WTC11 (cell line): ENCODE measurements at regions not wholly inside any gene's neighbourhood (a gene's known extent, or its start where the extent isn't known, plus 50 kb on each side); places are given as distances from the start of the nearest gene placed in this dataset.

Experiments
- ATAC-seq: fragments of 200-7000 bp; cut with Tn5 transposase; 2 replicates; pipeline ENCODE4 v1.10.0; 2021; ENCODE audit warnings: mild to moderate bottlenecking, moderate library complexity
- CTCF ChIA-PET: fragments of 300-600 bp; sonication (Branson Sonifier 250); formaldehyde crosslinking; loops from one replicate; lab custom pipeline; 2021; ENCODE audit warnings: antibody characterized with exemption; lab: Charles Lee
- POLR2A ChIA-PET: fragments of 350-600 bp; sonication (Branson Sonifier 250); formaldehyde crosslinking; loops from one replicate; lab custom pipeline; 2021; ENCODE audit warnings: antibody characterized with exemption; lab: Charles Lee
- DNase-seq: peaks from one replicate; pipeline ENCODE4 v3.0.0; 2021; ENCODE audit warnings: low spot score
- H3K27ac Mint-ChIP-seq: 2 replicates; pipeline ENCODE4 v1.8.0; 2021; ENCODE audit warnings: mixed read lengths
- H3K27me3 Mint-ChIP-seq: 2 replicates; pipeline ENCODE4 v1.8.0; 2021; ENCODE audit warnings: low read depth, mild to moderate bottlenecking, moderate library complexity, mixed read lengths
- H3K36me3 Mint-ChIP-seq: 2 replicates; pipeline ENCODE4 v1.8.0; 2021; ENCODE audit warnings: mixed read lengths
- H3K4me1 Mint-ChIP-seq: 2 replicates; pipeline ENCODE4 v1.8.0; 2022; ENCODE audit warnings: mixed read lengths
- H3K4me3 Mint-ChIP-seq: 2 replicates; pipeline ENCODE4 v1.8.0; 2021; ENCODE audit warnings: mild to moderate bottlenecking, moderate library complexity, mixed read lengths
- H3K9me3 Mint-ChIP-seq: 2 replicates; pipeline ENCODE4 v1.8.0; 2021; ENCODE audit warnings: mixed read lengths
- AFF4 ChIP-seq: sonication (generic); formaldehyde crosslinking; IDR thresholded peaks from 2 replicates; pipeline ENCODE4 v1.8.1; 2023; ENCODE audit warnings: mild to moderate bottlenecking, missing genetic modification reagents, borderline replicate concordance
- CTCF ChIP-seq: fragments of 200-600 bp; IDR thresholded peaks from 2 replicates; pipeline ENCODE4 v1.8.0; 2022; ENCODE audit warnings: antibody characterized with exemption
- ELF4 ChIP-seq: sonication (generic); formaldehyde crosslinking; IDR thresholded peaks from 2 replicates; pipeline ENCODE4 v1.8.1; 2022; ENCODE audit warnings: low read depth, mild to moderate bottlenecking, moderate library complexity, missing genetic modification reagents
- ESRRA ChIP-seq: sonication (generic); formaldehyde crosslinking; IDR thresholded peaks from 2 replicates; pipeline ENCODE4 v1.8.1; 2022; ENCODE audit warnings: mild to moderate bottlenecking, missing genetic modification reagents, borderline replicate concordance
- GABPB1 ChIP-seq: sonication (generic); formaldehyde crosslinking; IDR thresholded peaks from 2 replicates; pipeline ENCODE4 v1.8.1; 2023; ENCODE audit warnings: mild to moderate bottlenecking, missing genetic modification reagents
- IRF2 ChIP-seq: sonication (generic); formaldehyde crosslinking; IDR thresholded peaks from 2 replicates; pipeline ENCODE4 v1.8.0; 2022; ENCODE audit warnings: low read depth, missing genetic modification reagents, borderline replicate concordance
- MAX ChIP-seq: sonication (generic); formaldehyde crosslinking; IDR thresholded peaks from 2 replicates; pipeline ENCODE4 v1.8.0; 2022; ENCODE audit warnings: mild to moderate bottlenecking, missing genetic modification reagents
- NFATC4 ChIP-seq: fragments of 250-450 bp; sonication (Bioruptor Pico); IDR thresholded peaks from 2 replicates; pipeline ENCODE4 v1.9.0; 2021; ENCODE audit warnings: mild to moderate bottlenecking
- NR3C1 ChIP-seq: sonication (generic); formaldehyde crosslinking; conservative IDR thresholded peaks from 2 replicates; pipeline ENCODE4 v1.8.1; 2023; ENCODE audit warnings: low read depth, mild to moderate bottlenecking, missing genetic modification reagents
- PREB ChIP-seq: sonication (generic); formaldehyde crosslinking; IDR thresholded peaks from 2 replicates; pipeline ENCODE4 v1.8.1; 2022; ENCODE audit warnings: mild to moderate bottlenecking, missing genetic modification reagents, moderate library complexity, borderline replicate concordance
- RELA ChIP-seq: sonication (generic); formaldehyde crosslinking; IDR thresholded peaks from 2 replicates; pipeline ENCODE4 v1.8.1; 2022; ENCODE audit warnings: missing genetic modification reagents, mild to moderate bottlenecking, borderline replicate concordance
- SMAD4 ChIP-seq: sonication (generic); formaldehyde crosslinking; IDR thresholded peaks from 2 replicates; pipeline ENCODE4 v1.8.0; 2022; ENCODE audit warnings: mild to moderate bottlenecking, missing genetic modification reagents
- SOX15 ChIP-seq: fragments of 250-450 bp; sonication (Bioruptor Pico); IDR thresholded peaks from 2 replicates; pipeline ENCODE4 v1.9.0; 2021; ENCODE audit warnings: mild to moderate bottlenecking
- SP1 ChIP-seq: sonication (generic); formaldehyde crosslinking; conservative IDR thresholded peaks from 2 replicates; pipeline ENCODE4 v1.8.1; 2022; ENCODE audit warnings: missing genetic modification reagents
- TCF7 ChIP-seq: sonication (generic); formaldehyde crosslinking; IDR thresholded peaks from 2 replicates; pipeline ENCODE4 v1.8.0; 2022; ENCODE audit warnings: mild to moderate bottlenecking, low read depth, missing genetic modification reagents, moderate library complexity
- TEAD1 ChIP-seq: sonication (generic); formaldehyde crosslinking; IDR thresholded peaks from 2 replicates; pipeline ENCODE4 v1.8.0; 2022; ENCODE audit warnings: mild to moderate bottlenecking, missing genetic modification reagents
- TEAD4 ChIP-seq: sonication (generic); formaldehyde crosslinking; IDR thresholded peaks from 2 replicates; pipeline ENCODE4 v1.8.0; 2022; ENCODE audit warnings: mild to moderate bottlenecking, missing genetic modification reagents
- USF1 ChIP-seq: sonication (generic); formaldehyde crosslinking; IDR thresholded peaks from 2 replicates; pipeline ENCODE4 v1.8.0; 2022; ENCODE audit warnings: mild to moderate bottlenecking, missing genetic modification reagents
- ZNF396 ChIP-seq: fragments of 250-450 bp; sonication (Bioruptor Pico); IDR thresholded peaks from 2 replicates; pipeline ENCODE4 v1.8.0; 2021; ENCODE audit warnings: mild to moderate bottlenecking, moderate library complexity, borderline replicate concordance

GRCh38 chr5:60497706-60498500 lies 202.1 kb downstream of the DEPDC1B start:
- H3K4me3 Mint-ChIP-seq: no peak overlapping the region
- no peaks in the 10 kb centered on the region for H3K36me3 Mint-ChIP-seq
- H3K4me1 Mint-ChIP-seq: peaks cover 29% of the 10 kb centered on the region
- TF ChIP-seq TCF7 (CRISPR knock-in tag) (no peak), NFATC4 (no peak), IRF2 (CRISPR knock-in tag) (no peak), ZNF396 (CRISPR knock-in tag) (no peak)
- H3K9me3 Mint-ChIP-seq: peaks cover 4% of the 10 kb centered on the region
- CTCF ChIA-PET: no interaction called here
- no peak overlapping the region for H3K27ac Mint-ChIP-seq
- H3K27me3 Mint-ChIP-seq: no peaks in the 10 kb centered on the region
- POLR2A ChIA-PET: no interaction called here
- ATAC-seq (no peak), DNase-seq (no peak)

- no peak for DNase-seq
- no peak overlapping the region for H3K4me3 Mint-ChIP-seq
- no peak overlapping the region for H3K27ac Mint-ChIP-seq
- no peaks in the 10 kb centered on the region for H3K36me3 Mint-ChIP-seq
- TF ChIP-seq ESRRA (CRISPR knock-in tag): no peak
- no peaks in the 10 kb centered on the region for H3K27me3 Mint-ChIP-seq
- ChIA-PET CTCF (no interaction called here), POLR2A (no interaction called here)
- no peaks in the 10 kb centered on the region for H3K9me3 Mint-ChIP-seq
- ATAC-seq: no peak
- H3K4me1 Mint-ChIP-seq: peaks cover 29% of the 10 kb centered on the region
These were observed 204.1 kb downstream of the DEPDC1B start for GRCh38 chr5:60495644-60496520.

- no peak for TF ChIP-seq USF1 (CRISPR knock-in tag)
- TF ChIP-seq, all 79 proteins: peak for 0
- Mint-ChIP-seq H3K4me1 (peaks cover 26% of the 10 kb centered on the region), H3K9me3 (no peaks in the 10 kb centered on the region), H3K36me3 (no peaks in the 10 kb centered on the region), H3K27me3 (no peaks in the 10 kb centered on the region), H3K27ac (no peak overlapping the region), H3K4me3 (no peak overlapping the region)
- ATAC-seq (no peak), DNase-seq (no peak)
- POLR2A ChIA-PET: no interaction called here
- CTCF ChIA-PET: interaction anchor here (1.2 kb wide), 1 partner anchor 175 kb away, joined by 3 read pairs; no protein-coding TSS in a partner anchor
These were observed 205.3 kb downstream of the DEPDC1B start for GRCh38 chr5:60494635-60495034.

- CTCF ChIA-PET: interaction anchor here (1.2 kb wide), 1 partner anchor 176 kb away, joined by 3 read pairs; no protein-coding TSS in a partner anchor
- DNase-seq: no peak
- no peaks in the 10 kb centered on the region for H3K9me3 Mint-ChIP-seq
- H3K27ac Mint-ChIP-seq: no peak overlapping the region
- H3K36me3 Mint-ChIP-seq: no peaks in the 10 kb centered on the region
- ATAC-seq: peak; percentile 88
- no peaks in the 10 kb centered on the region for H3K27me3 Mint-ChIP-seq
- POLR2A ChIA-PET: no interaction called here
- H3K4me3 Mint-ChIP-seq: no peak overlapping the region
- H3K4me1 Mint-ChIP-seq: peaks cover 22% of the 10 kb centered on the region
- no peak for TF ChIP-seq TEAD1 (CRISPR knock-in tag)
- TF ChIP-seq SMAD4 (CRISPR knock-in tag): no peak
- no peak for TF ChIP-seq NR3C1 (CRISPR knock-in tag)
- no peak for TF ChIP-seq PREB (CRISPR knock-in tag)
- no peak for TF ChIP-seq TEAD4 (CRISPR knock-in tag)
- no peak for TF ChIP-seq MAX (CRISPR knock-in tag)
- no peak for TF ChIP-seq ELF4
- no peak for TF ChIP-seq ZNF396 (CRISPR knock-in tag)
- no peak for TF ChIP-seq SP1 (CRISPR knock-in tag)
- no peak for TF ChIP-seq TCF7 (CRISPR knock-in tag)
- no peak for TF ChIP-seq RELA
- TF ChIP-seq AFF4: no peak
- no peak for TF ChIP-seq SOX15
- no peak for TF ChIP-seq CTCF
- TF ChIP-seq GABPB1 (CRISPR knock-in tag): no peak
These were observed 205.8 kb downstream of the DEPDC1B start for GRCh38 chr5:60494144-60494543.
